ENCODE measurements at regions not wholly inside any gene's neighbourhood (a gene's known extent, or its start where the extent isn't known, plus 50 kb on each side); places are given as distances from the start of the nearest gene placed in this dataset.

DNA sequence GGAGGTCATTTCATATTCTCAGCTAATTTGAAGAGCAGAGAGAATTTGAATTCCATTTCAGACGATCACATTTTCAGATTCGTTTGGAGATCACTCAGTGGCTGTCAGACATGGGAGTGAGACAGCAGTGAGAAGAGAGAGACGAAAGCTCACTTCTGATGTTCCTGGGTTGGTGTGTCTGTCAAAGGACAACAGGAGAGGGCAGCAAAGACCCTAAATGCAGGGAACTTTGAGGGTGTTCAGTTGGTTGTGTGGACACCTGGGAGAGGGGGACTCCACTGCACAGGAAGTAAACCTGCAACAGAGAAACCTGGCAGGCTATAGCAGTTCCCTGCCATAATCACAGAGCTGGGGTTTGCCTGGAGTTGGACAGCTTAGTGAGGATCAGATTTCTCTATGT, 675.1 kb downstream of the SQOR start:
- no TSS peak for BruUV-seq (replicated peaks)
- no peaks in the 10 kb centered on the region for H3K27me3 ChIP-seq (ENCODE audit: control insufficient read depth, insufficient read depth, low read length)
- ATAC-seq (no peak), DNase-seq (ENCODE audit: low read depth, low spot score) (no peak)
- POLR2A ChIA-PET = no interaction called here
- intact Hi-C loops (cut with micrococcal nuclease; ENCODE audit: unreplicated experiment) (loop anchor here (10.0 kb wide), 3 partner anchors 195 to 1675 kb away; no protein-coding TSS in a partner anchor), in situ Hi-C loops (cut with HindIII; ENCODE audit: low pct_unique_long_range_greater_than_20kb, low sequenced_read_pairs) (no loop called here)
- H3K36me3 ChIP-seq (ENCODE audit: control insufficient read depth, insufficient read depth, low read length) = no peaks in the 10 kb centered on the region
- no peak for TF ChIP-seq REST (IDR thresholded peaks at IDR 0.05; ENCODE audit: insufficient read depth in 1 of 2, low read depth in 2 of 2, low read length in 1 of 2)
- no peak for TF ChIP-seq TCF7L2 (IDR thresholded peaks at IDR 0.05; ENCODE audit: low read depth, low read length)
- no peak for TF ChIP-seq SIN3A (IDR thresholded peaks at IDR 0.05; ENCODE audit: borderline replicate concordance, insufficient read depth, low read depth, low read length)
- TF ChIP-seq, protein P1, sequence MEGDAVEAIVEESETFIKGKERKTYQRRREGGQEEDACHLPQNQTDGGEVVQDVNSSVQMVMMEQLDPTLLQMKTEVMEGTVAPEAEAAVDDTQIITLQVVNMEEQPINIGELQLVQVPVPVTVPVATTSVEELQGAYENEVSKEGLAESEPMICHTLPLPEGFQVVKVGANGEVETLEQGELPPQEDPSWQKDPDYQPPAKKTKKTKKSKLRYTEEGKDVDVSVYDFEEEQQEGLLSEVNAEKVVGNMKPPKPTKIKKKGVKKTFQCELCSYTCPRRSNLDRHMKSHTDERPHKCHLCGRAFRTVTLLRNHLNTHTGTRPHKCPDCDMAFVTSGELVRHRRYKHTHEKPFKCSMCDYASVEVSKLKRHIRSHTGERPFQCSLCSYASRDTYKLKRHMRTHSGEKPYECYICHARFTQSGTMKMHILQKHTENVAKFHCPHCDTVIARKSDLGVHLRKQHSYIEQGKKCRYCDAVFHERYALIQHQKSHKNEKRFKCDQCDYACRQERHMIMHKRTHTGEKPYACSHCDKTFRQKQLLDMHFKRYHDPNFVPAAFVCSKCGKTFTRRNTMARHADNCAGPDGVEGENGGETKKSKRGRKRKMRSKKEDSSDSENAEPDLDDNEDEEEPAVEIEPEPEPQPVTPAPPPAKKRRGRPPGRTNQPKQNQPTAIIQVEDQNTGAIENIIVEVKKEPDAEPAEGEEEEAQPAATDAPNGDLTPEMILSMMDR (IDR thresholded peaks at IDR 0.05) = no peak
- no peak for TF ChIP-seq POLR2AphosphoS5 (IDR thresholded peaks at IDR 0.05; ENCODE audit: low read depth, low read length)
- no peaks in the 10 kb centered on the region for H3K4me1 ChIP-seq (ENCODE audit: control insufficient read depth, insufficient read depth, low read length)
- no peak overlapping the region for H3K27ac ChIP-seq (ENCODE audit: low read length)
- no peak overlapping the region for H3K4me3 ChIP-seq (ENCODE audit: low read depth in 2 of 2, low read length in 2 of 2)
- CTCF ChIA-PET = no interaction called here
- H3K9me3 ChIP-seq (ENCODE audit: control insufficient read depth, insufficient read depth, low read depth, low read length) = no peaks in the 10 kb centered on the region

GRCh38 chr15:46312133-46312740, 677.4 kb downstream of the SQOR start:
- ChIA-PET POLR2A (no interaction called here), CTCF (no interaction called here)

More at GRCh38 chr15:46312133-46312740, 677.4 kb downstream of the SQOR start:
- Histone ChIP-seq H3K9me3 (ENCODE audit: control insufficient read depth, insufficient read depth, low read depth, low read length) (no peaks in the 10 kb centered on the region), H3K27ac (ENCODE audit: low read length) (no peak overlapping the region), H3K4me1 (ENCODE audit: control insufficient read depth, insufficient read depth, low read length) (no peaks in the 10 kb centered on the region), H3K4me3 (ENCODE audit: low read depth in 2 of 2, low read length in 2 of 2) (no peak overlapping the region), H3K36me3 (ENCODE audit: control insufficient read depth, insufficient read depth, low read length) (no peaks in the 10 kb centered on the region), H3K27me3 (ENCODE audit: control insufficient read depth, insufficient read depth, low read length) (no peaks in the 10 kb centered on the region)
- intact Hi-C loops (cut with micrococcal nuclease; ENCODE audit: unreplicated experiment) (loop anchor here (10.0 kb wide), 3 partner anchors 193 to 1673 kb away; no protein-coding TSS in a partner anchor), in situ Hi-C loops (cut with HindIII; ENCODE audit: low pct_unique_long_range_greater_than_20kb, low sequenced_read_pairs) (no loop called here)
- TF ChIP-seq REST (IDR thresholded peaks at IDR 0.05; ENCODE audit: insufficient read depth in 1 of 2, low read depth in 2 of 2, low read length in 1 of 2) = no peak
- TF ChIP-seq, protein P1 (IDR thresholded peaks at IDR 0.05) = peak; percentile 90
- DNase-seq (ENCODE audit: low read depth, low spot score) = peak; percentile 36
- ATAC-seq = peak; percentile 96
- BruUV-seq (replicated peaks) = no TSS peak
